ENCODE measurements at regions not wholly inside any gene's neighbourhood (a gene's known extent, or its start where the extent isn't known, plus 50 kb on each side); places are given as distances from the start of the nearest gene placed in this dataset.
"Not testable (repeated sequence)": the region's sequence is repeated elsewhere in the genome, so short reads cannot be mapped to it uniquely, and the experiment has no call there.

GRCh38 chr12:22115711-22116110, 69.7 kb downstream of the CMAS start:
- no peak for DNase-seq

GRCh38 chr12:22116376-22116775, 70.4 kb downstream of the CMAS start:
- no peak for DNase-seq

GRCh38 chr12:22117563-22118237, 71.7 kb downstream of the CMAS start:
- no peak for DNase-seq

GRCh38 chr12:22118238-22118790, 72.3 kb downstream of the CMAS start:
- DNase-seq = peak; percentile 4

- no peak for DNase-seq
Measured at GRCh38 chr12:22121224-22121623, 75.2 kb downstream of the CMAS start.

GRCh38 chr12:22122359-22122758, 76.3 kb downstream of the CMAS start:
- no peak for DNase-seq

- DNase-seq = no peak
Measured at GRCh38 chr12:22124987-22125386, 79.0 kb downstream of the CMAS start.

GRCh38 chr12:22126101-22126500, 80.1 kb downstream of the CMAS start:
- DNase-seq = not testable (repeated sequence)

GRCh38 chr12:22126758-22127157, 80.7 kb downstream of the CMAS start:
- no peak for DNase-seq

- DNase-seq = no peak
Measured at GRCh38 chr12:22130671-22131070, 84.7 kb downstream of the CMAS start.

- DNase-seq = not testable (repeated sequence)
Measured at GRCh38 chr12:22136604-22137117, 90.6 kb downstream of the CMAS start.

All from eye (tissue), 1 donor.